HL-60/S4 treated with retinoic acid at 250 ng/mL for 4 days and 3 days (cell line): ENCODE measurements at regions not wholly inside any gene's neighbourhood (a gene's known extent, or its start where the extent isn't known, plus 50 kb on each side); places are given as distances from the start of the nearest gene placed in this dataset.

ENCODE experiments used
- in situ Hi-C: fragments of 300-500 bp; cut with MboI; formaldehyde crosslinking; loops from 2 replicates; pipeline ENCODE4 v1.7.0; 2022; ENCODE audit warnings: low sequenced_read_pairs

DNA sequence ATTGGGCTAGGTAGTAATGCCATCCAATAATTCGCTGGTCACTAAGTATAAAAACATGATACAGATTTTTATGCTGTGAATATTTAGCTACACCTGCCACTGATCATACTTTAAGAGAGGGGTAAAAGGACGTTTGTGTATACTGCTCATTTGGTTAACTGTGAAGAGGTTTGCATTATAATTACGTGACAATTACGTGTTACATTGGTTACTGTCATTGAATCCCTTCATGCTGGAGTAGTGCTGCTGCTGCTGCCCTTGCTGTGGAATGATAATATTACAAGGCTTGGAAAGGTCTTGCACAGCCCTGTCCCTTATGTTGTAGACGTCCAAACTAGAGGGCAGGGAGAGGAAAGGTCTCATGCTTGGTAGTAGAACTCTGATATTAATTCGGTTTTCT is 312.2 kb upstream of the ATP2B1 start:
- in situ Hi-C loops = no loop called here

- in situ Hi-C loops = no loop called here
Measured at GRCh38 chr12:90020436-90020835, 311.8 kb upstream of the ATP2B1 start.

GRCh38 chr12:90020014-90020413 is 311.4 kb upstream of the ATP2B1 start:
- in situ Hi-C loops = no loop called here

DNA sequence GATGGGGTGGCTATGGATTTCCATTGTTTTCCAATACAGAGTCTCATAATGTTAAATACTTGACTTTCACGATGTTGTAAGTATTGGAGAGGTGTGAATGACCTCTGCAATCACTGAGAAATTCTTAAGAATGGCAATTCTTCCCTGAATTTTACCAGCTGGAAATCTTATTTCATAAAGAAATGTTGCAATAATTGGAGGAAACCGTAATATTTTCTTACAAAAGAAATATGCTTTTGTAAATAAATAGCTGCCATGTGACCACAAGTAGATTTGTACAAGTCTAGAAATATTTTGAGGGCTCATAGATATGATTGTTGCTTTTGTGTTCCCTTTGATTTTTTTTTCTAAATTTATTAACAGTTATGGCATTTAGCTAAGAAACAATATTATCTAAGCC is 308.7 kb upstream of the ATP2B1 start:
- in situ Hi-C loops = no loop called here

GRCh38 chr12:90015228-90015627 is 306.6 kb upstream of the ATP2B1 start:
- in situ Hi-C loops = no loop called here

- in situ Hi-C loops = no loop called here
Measured at GRCh38 chr12:90013409-90013808, 304.8 kb upstream of the ATP2B1 start.

DNA sequence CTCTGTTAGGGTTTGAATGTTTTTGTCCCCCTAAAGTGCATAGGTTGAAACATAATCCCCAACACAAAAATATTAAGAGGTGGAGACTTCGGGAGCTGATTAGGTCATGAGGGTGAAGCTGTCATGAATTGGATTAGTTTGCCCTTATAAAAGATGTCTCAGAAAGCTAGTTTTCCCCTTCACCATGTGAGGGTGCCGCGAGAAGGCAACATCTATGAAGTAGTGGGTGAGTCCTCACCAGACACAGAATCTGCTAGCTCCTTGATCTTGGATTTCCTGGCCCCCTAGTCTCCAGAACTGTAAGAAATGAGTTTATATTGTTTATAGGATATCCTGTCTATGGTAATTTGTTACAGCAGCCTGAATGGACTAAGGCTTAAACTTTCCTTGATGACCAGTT is 301.5 kb upstream of the ATP2B1 start:
- in situ Hi-C loops = no loop called here

DNA sequence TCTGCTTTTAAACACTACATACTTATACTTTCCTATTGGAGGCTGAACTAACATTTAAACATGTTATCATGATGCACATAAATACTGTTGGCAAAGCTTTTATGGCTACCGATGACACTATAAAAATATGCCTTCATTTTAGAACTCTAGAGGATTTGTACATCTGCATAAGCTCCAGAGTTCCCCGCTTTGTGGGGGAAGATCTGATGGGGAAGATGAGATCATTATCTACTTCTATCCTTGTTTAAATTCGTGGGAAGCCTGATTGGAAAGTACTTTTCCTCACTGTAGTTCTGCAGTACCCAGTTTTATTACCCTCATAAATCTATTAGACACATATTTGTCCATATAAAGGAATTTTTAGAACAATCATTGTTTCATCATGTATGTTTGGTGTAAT is 299.6 kb upstream of the ATP2B1 start:
- in situ Hi-C loops = no loop called here

- in situ Hi-C loops = no loop called here
Measured at GRCh38 chr12:90004319-90005074, 295.9 kb upstream of the ATP2B1 start.

- in situ Hi-C loops = no loop called here
Measured at GRCh38 chr12:90003688-90004087, 295.1 kb upstream of the ATP2B1 start.

DNA sequence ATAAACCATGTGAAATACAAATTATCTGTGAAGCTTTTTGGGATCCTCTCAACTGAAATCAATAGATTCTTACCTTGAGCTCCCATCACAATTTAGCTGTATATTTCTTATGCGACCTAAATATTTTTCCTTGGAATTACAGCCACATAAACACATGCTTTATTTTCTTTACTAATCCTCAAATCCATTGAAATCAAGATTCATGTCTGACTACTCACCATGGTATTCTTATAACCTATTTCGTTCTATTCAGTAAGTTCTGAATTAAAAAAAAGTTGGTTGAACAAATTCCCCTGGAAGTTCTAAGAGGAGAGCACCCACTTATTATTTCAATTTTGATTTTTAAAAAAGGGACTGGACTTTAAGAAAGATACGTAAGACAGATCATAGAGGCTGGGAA is 292.1 kb upstream of the ATP2B1 start:
- in situ Hi-C loops = no loop called here

DNA sequence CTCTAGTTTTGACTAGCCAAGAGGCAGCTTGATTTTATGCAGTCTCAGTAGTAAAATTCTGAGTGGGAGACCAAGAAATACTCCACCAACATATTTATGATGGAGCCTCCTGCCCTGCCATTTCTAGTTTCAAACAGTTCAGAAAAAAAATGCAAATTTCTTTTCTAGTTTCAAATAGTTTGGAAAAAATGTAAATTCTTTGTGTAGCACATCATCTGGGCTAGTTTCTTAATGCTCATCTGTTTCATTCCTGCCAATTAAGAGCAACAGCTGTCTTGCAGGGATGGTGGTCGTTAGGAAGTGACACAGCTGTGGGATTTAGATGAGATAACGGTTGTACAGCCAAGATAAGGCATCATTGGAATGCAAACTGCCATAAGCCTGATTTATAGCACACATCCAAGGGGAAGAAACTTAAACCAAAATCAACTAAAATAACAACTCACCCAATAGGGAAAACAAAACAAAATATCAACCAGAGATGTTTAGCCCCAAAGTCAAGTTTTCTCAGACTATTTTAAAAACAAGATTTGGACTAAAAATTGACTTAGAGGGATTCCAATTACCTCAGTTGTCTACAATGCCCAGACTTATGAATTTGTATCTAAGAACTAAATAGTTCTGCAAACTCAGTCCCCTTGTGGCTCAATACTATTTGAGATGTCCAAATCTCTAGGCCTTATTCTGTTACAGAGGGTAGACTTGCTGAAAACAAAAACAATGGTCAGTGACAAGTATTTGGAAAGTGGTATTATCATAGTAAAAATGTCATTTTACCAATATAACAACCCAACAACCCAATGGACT is 291.3 kb upstream of the ATP2B1 start:
- in situ Hi-C loops = no loop called here

GRCh38 chr12:89995870-89996269 is 287.2 kb upstream of the ATP2B1 start:
- in situ Hi-C loops = no loop called here

DNA sequence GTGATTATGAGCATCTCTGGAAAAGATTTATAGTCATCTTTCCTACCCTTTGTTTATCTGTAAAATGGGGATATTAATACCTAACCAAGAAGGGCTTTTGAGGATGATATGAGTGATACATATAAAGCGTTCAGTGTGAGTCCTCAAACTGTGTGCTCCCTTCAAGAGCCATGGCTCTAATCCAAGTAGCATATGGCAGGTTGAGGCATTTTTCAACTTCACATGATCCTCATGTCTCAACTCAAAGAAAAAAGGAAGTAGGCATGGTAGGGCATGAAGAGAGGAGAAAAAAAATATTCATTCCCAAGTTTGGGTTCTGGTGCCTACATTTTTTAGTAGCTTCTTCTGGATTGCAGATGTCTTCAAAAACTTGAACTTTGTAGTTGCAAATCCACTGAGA is 286.3 kb upstream of the ATP2B1 start:
- in situ Hi-C loops = no loop called here

DNA sequence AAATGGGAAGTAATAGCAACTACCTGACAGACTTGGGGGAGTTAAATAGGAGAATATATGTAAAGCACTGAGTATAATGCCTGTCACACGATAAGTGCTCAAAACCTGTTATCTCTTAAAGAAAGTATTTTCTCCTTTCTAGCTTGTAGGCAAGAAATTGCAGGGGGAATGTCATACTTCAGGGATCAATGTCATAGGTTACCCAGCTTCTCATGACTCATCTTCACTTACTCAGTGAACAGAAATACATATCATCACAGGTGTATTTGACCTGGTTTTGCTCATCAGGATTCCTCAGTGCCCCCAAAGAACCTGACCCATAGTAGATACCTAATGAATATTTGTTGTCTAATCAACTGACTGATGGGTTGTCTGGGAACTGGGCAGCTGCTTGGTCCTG is 285.0 kb upstream of the ATP2B1 start:
- in situ Hi-C loops = no loop called here

DNA sequence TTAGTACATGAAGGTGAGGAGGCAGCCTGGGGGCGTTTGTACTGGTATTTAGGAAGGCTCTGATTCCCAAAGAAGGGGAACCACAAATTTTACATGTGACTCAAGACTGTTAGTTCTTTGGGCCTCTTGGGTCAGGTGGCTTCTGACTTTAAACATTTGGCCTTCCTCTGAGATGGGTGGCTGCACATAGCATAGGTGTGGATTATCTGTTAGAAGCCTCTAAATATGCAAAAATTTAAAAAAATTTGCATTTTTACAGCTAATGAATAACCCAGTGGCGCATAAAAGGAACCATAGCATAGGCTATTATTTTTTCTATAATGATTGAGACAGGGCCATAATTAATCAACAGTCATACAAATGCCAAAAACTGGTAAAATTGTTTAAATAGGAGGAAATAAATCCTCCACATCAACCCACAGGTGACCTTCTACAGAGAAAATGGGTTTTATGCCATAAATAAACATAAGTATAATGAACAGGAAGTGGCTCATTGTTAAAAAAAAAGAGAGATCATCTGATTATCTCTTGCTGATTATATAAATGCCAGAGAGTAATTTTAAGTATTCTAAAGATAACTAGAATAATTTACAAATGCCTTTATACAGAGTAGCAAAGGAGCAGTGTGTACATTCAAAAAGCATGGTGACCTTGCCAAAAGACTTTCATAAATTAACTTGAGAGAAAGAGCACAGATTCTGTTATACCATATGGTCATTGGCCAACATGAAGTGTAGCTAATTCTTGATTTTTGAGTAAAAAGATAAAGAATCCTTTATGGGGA is 284.2 kb upstream of the ATP2B1 start:
- in situ Hi-C loops = no loop called here

GRCh38 chr12:89991807-89992590 is 283.4 kb upstream of the ATP2B1 start:
- in situ Hi-C loops = no loop called here

GRCh38 chr12:89988188-89988915 is 279.7 kb upstream of the ATP2B1 start:
- in situ Hi-C loops = no loop called here

GRCh38 chr12:89985935-89986334 is 277.3 kb upstream of the ATP2B1 start:
- in situ Hi-C loops = no loop called here

GRCh38 chr12:89984846-89985245 is 276.2 kb upstream of the ATP2B1 start:
- in situ Hi-C loops = no loop called here
